Trophoblast cell (in vitro differentiated cells and primary cell): ENCODE measurements at regions not wholly inside any gene's neighbourhood (a gene's known extent, or its start where the extent isn't known, plus 50 kb on each side); places are given as distances from the start of the nearest gene placed in this dataset.
"Not testable (repeated sequence)": the region's sequence is repeated elsewhere in the genome, so short reads cannot be mapped to it uniquely, and the experiment has no call there.

ENCODE experiments used
- DNase-seq, 2 donors: peaks; one replicate each; pipeline ENCODE4 v3.0.0-alpha.2; 2016
- H2AFZ ChIP-seq: 2 replicates; pipeline ENCODE4 v1.6.1; 2013; ENCODE audit warnings: low read length, moderate library complexity, mild to moderate bottlenecking; ENCODE audit not compliant: insufficient read depth, poor library complexity
- H2AK5ac ChIP-seq: 2 replicates; pipeline ENCODE4 v1.6.1; 2013; ENCODE audit warnings: mild to moderate bottlenecking, low read length
- H2BK120ac ChIP-seq: 2 replicates; pipeline ENCODE4 v1.6.1; 2013; ENCODE audit warnings: low read length, mild to moderate bottlenecking, moderate library complexity; ENCODE audit not compliant: insufficient read depth, poor library complexity
- H2BK12ac ChIP-seq: 2 replicates; pipeline ENCODE4 v1.6.1; 2013; ENCODE audit warnings: mild to moderate bottlenecking, low read length, moderate library complexity
- H2BK5ac ChIP-seq: 2 replicates; pipeline ENCODE4 v1.6.1; 2013; ENCODE audit warnings: low read length, low read depth, moderate library complexity, mild to moderate bottlenecking; ENCODE audit not compliant: poor library complexity
- H3K14ac ChIP-seq: 2 replicates; pipeline ENCODE4 v1.6.1; 2013; ENCODE audit warnings: mild to moderate bottlenecking, low read length
- H3K18ac ChIP-seq: 2 replicates; pipeline ENCODE4 v1.6.1; 2013; ENCODE audit warnings: mild to moderate bottlenecking, low read length
- H3K23ac ChIP-seq: 2 replicates; pipeline ENCODE4 v1.6.1; 2013; ENCODE audit warnings: low read length
- H3K27ac ChIP-seq: 2 replicates; pipeline ENCODE4 v1.5.1; 2013; ENCODE audit warnings: low read depth, mild to moderate bottlenecking, inconsistent platforms, low read length, moderate library complexity
- H3K27me3 ChIP-seq: 2 replicates; pipeline ENCODE4 v1.6.1; 2013; ENCODE audit warnings: inconsistent platforms, mild to moderate bottlenecking, low read length, moderate library complexity; ENCODE audit not compliant: insufficient read depth
- H3K36me3 ChIP-seq, 2 experiments: 1 replicate in 1 of 2; 2 replicates in 1 of 2; pipeline ENCODE4 v1.6.1; 2013; ENCODE audit warnings: low read length in 2 of 2, mild to moderate bottlenecking in 2 of 2, moderate library complexity in 1 of 2; ENCODE audit not compliant: insufficient read depth in 2 of 2, control insufficient read depth in 1 of 2
- H3K4ac ChIP-seq: 2 replicates; pipeline ENCODE4 v1.6.1; 2013; ENCODE audit warnings: low read depth, mild to moderate bottlenecking, low read length, moderate library complexity
- H3K4me1 ChIP-seq, 2 experiments: 1 replicate in 1 of 2; 2 replicates in 1 of 2; pipeline ENCODE4 v1.6.1; 2013; ENCODE audit warnings: low read length in 2 of 2, mild to moderate bottlenecking in 2 of 2, moderate library complexity in 1 of 2; ENCODE audit not compliant: insufficient read depth in 2 of 2, control insufficient read depth in 1 of 2
- H3K4me2 ChIP-seq: 2 replicates; pipeline ENCODE4 v1.6.1; 2013; ENCODE audit warnings: inconsistent platforms, mild to moderate bottlenecking, low read length, moderate library complexity
- H3K4me3 ChIP-seq: 2 replicates; pipeline ENCODE4 v1.5.1; 2013; ENCODE audit warnings: mild to moderate bottlenecking, low read depth, low read length, inconsistent platforms
- H3K79me1 ChIP-seq: one replicate; pipeline ENCODE4 v1.6.1; 2013; ENCODE audit warnings: low read length
- H3K79me2 ChIP-seq: 2 replicates; pipeline ENCODE4 v1.6.1; 2013; ENCODE audit warnings: low read length, mild to moderate bottlenecking; ENCODE audit not compliant: control insufficient read depth, insufficient read depth, poor library complexity
- H3K9ac ChIP-seq: 2 replicates; pipeline ENCODE4 v1.6.1; 2013; ENCODE audit warnings: mild to moderate bottlenecking, low read length
- H3K9me3 ChIP-seq: 2 replicates; pipeline ENCODE4 v1.6.1; 2013; ENCODE audit warnings: low read depth, mild to moderate bottlenecking, control low read depth, inconsistent platforms, low read length; ENCODE audit not compliant: insufficient read depth
- H4K12ac ChIP-seq: 2 replicates; pipeline ENCODE4 v1.6.1; 2013; ENCODE audit warnings: low read depth, mild to moderate bottlenecking, low read length, moderate library complexity
- H4K8ac ChIP-seq: 2 replicates; pipeline ENCODE4 v1.6.1; 2013; ENCODE audit warnings: low read depth, mild to moderate bottlenecking, low read length, moderate library complexity
- H4K91ac ChIP-seq: one replicate; pipeline ENCODE4 v1.6.1; 2013; ENCODE audit warnings: low read depth, mild to moderate bottlenecking, low read length, moderate library complexity
- WGBS: extraction: QIAGEN DNeasy Blood & Tissue Kit; methylation state at CpG from one replicate; pipeline ENCODE4 v1.1.7; 2013; ENCODE audit warnings: missing lambda C conversion rate; ENCODE audit not compliant: insufficient read length, insufficient coverage; ENCODE audit errors: extremely low coverage; 5-methylcytosine and 5-hydroxymethylcytosine counted together

DNA sequence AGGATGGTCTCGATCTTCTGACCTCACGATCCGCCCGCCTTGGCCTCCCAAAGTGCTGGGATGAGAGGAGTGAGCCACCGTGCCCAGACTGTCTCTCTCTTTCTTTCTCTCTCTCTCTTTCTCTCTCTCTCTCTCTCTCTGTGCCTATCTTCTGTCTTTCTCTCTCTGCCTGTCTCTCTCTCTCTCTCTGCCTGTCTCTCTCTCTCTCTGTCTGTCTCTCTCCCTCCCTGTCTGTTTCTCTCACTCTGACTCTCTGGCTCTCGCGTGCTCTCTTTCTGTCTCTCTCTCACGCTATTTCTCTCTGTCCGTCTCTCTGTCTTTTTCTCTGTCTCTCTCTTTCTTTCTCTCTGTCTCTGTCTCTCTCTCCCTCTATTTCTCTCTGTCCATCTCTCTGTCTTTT is 3911.2 kb upstream of the OR11H1 start:
- Histone ChIP-seq H3K9me3 (peaks cover 56% of the 10 kb centered on the region), H3K27ac (no peak overlapping the region), H3K4me3 (no peak overlapping the region), H2AK5ac (no peak overlapping the region), H4K8ac (no peak overlapping the region), H4K12ac (no peak overlapping the region), H3K27me3 (no peaks in the 10 kb centered on the region), H3K79me2 (no peaks in the 10 kb centered on the region), H3K4ac (no peak overlapping the region), H3K79me1 (no peaks in the 10 kb centered on the region), H4K91ac (no peak overlapping the region), H2BK12ac (no peak overlapping the region), H3K23ac (no peak overlapping the region), H3K4me2 (no peak overlapping the region), H2AFZ (no peak overlapping the region), H3K14ac (no peak overlapping the region), H2BK5ac (no peak overlapping the region), H3K9ac (no peak overlapping the region), H3K4me1 (no peaks in the 10 kb centered on the region), H2BK120ac (no peak overlapping the region), H3K36me3 (no peaks in the 10 kb centered on the region), H3K18ac (no peak overlapping the region)
- no CpG with 5 or more reads among the region's 9 CpGs for WGBS
- no peak for DNase-seq

DNA sequence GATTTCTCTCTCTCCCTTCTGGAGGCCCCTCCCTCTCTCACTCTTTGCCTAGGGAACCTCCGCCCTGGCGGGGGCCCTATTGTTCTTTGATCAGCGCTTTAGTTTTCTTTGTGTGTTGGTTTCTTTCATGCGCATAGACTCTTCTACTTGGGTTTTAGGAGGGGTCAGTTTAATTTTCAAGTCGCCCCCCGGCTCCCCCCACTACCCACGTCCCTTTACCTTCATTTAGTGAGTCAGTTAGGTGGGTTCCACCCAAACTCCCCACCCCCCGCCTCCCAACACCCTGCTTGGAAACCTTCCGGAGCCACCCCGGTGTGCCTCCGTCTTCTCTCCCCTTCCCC is 3909.7 kb upstream of the OR11H1 start:
- H4K8ac ChIP-seq, H3K23ac ChIP-seq, H3K27me3 ChIP-seq, H3K4me1 ChIP-seq, H3K36me3 ChIP-seq, H2BK5ac ChIP-seq, DNase-seq, H3K18ac ChIP-seq, H3K14ac ChIP-seq, H3K4me3 ChIP-seq, H2AFZ ChIP-seq, H3K27ac ChIP-seq, H2BK120ac ChIP-seq, H3K9ac ChIP-seq, H4K12ac ChIP-seq, H3K79me1 ChIP-seq, H4K91ac ChIP-seq, H2BK12ac ChIP-seq, H3K4me2 ChIP-seq, H2AK5ac ChIP-seq, H3K4ac ChIP-seq, H3K79me2 ChIP-seq: not testable (repeated sequence)
- peaks cover 42% of the 10 kb centered on the region for H3K9me3 ChIP-seq
- no CpG with 5 or more reads among the region's 11 CpGs for WGBS

DNA sequence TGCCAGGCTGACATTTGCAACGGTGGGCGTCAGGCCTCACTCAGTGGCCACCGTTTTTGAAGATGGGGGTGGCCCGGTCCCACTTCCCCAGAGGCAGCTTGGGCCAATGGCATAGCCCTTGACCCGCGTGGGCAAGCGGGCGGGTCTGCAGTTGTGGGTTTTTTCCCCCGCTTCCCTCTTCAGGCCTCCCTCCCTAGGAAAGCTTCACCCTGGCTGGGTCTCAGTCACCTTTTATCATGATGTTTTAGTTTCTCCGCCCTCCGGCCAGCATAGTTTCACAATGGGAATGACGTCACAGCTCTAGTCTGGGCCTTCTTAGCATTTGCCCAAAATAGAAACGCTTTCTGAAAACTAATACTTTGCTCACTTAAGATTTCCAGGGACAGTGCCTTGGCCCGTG is 3909.3 kb upstream of the OR11H1 start:
- not testable (repeated sequence) for H3K18ac ChIP-seq, H4K91ac ChIP-seq, H2BK12ac ChIP-seq, H3K27ac ChIP-seq, H3K23ac ChIP-seq, H3K14ac ChIP-seq, H3K4ac ChIP-seq, DNase-seq, H4K12ac ChIP-seq, H3K9ac ChIP-seq, H3K4me2 ChIP-seq, H3K4me3 ChIP-seq, H2AFZ ChIP-seq, H4K8ac ChIP-seq, H3K27me3 ChIP-seq, H2BK5ac ChIP-seq, H2BK120ac ChIP-seq, H3K79me1 ChIP-seq, H3K79me2 ChIP-seq, H3K36me3 ChIP-seq, H2AK5ac ChIP-seq, H3K4me1 ChIP-seq
- peaks cover 38% of the 10 kb centered on the region for H3K9me3 ChIP-seq
- WGBS, result no CpG with 5 or more reads among the region's 14 CpGs

DNA sequence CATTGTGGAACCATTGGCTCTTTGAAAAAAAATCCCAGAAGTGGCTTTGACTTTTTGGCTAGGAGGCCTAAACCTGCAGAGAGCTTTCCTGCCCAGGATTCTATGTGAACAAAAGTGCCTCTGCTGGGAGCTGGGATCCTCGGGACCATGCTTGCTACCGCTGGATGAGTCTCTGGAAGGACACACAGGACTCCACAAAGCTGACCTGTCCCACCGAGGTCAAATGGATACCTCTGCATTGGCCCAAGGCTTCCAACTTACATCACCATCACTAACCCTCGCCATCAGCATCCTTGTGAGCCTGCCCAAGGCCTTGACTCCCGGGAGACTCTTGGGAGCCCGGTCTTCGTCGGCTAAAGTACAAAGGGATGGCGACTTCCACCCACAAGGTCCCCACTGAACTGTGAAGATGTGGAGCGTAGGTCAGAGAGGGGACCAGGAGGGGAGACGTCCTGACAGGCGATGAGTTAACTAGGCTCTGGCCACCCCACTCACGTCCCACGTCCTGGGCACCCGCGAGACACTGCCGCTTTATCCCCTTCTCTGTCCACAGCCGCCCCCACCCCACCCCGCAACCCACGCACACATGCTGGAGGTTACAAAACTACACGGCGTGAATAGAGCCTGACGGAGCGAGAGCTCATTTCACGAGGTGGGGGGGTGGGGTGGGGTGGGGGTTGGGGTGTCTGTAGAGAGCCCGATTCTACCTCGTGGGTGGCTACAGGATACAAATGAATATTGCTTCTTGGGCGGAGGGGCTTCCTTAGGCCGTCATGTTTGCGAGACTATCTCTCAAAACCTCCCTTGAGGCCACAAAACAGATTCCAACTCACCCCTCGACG is 3906.8 kb upstream of the OR11H1 start:
- not testable (repeated sequence) for H3K9ac ChIP-seq, H2BK120ac ChIP-seq, H3K18ac ChIP-seq, H2BK12ac ChIP-seq, H4K8ac ChIP-seq, H3K4me1 ChIP-seq, H3K27me3 ChIP-seq, H3K4me2 ChIP-seq, H3K23ac ChIP-seq, H3K14ac ChIP-seq, H2AK5ac ChIP-seq, H4K12ac ChIP-seq, H4K91ac ChIP-seq, H3K79me2 ChIP-seq, H2AFZ ChIP-seq, DNase-seq, H3K4ac ChIP-seq, H3K4me3 ChIP-seq, H2BK5ac ChIP-seq, H3K79me1 ChIP-seq, H3K27ac ChIP-seq, H3K36me3 ChIP-seq
- peaks cover 31% of the 10 kb centered on the region for H3K9me3 ChIP-seq
- no CpG with 5 or more reads among the region's 32 CpGs for WGBS
